ENCODE measurements at regions not wholly inside any gene's neighbourhood (a gene's known extent, or its start where the extent isn't known, plus 50 kb on each side); places are given as distances from the start of the nearest gene placed in this dataset.

- H3K27ac Mint-ChIP-seq: no peak overlapping the region
- intact Hi-C loops (cut with micrococcal nuclease): no loop called here
- Histone ChIP-seq H3K4me2 (replicated peaks; ENCODE audit: low read depth, low read length, poor library complexity, severe bottlenecking) (no peak overlapping the region), H3K79me2 (ENCODE audit: control insufficient read depth, insufficient read depth, low read length) (no peaks in the 10 kb centered on the region), H3K9me3 (ENCODE audit: control extremely low read depth in 1 of 3, control insufficient read depth in 2 of 3, insufficient read depth in 1 of 3, low read length in 2 of 3) (no peaks in the 10 kb centered on the region), H4K20me1 (ENCODE audit: control insufficient read depth, insufficient read depth, low read length, poor library complexity, severe bottlenecking) (no peaks in the 10 kb centered on the region), H3K27me3 (replicated peaks in 1 of 4; ENCODE audit: control extremely low read depth in 1 of 4, control insufficient read depth in 3 of 4, insufficient read depth in 4 of 4, low read length in 3 of 4) (no peaks in the 10 kb centered on the region), H3K9ac (ENCODE audit: low read length) (no peak overlapping the region), H3K27ac (ENCODE audit: low read length in 2 of 2) (no peak overlapping the region), H3K4me1 (ENCODE audit: control insufficient read depth in 2 of 2, insufficient read depth in 2 of 2, low read length in 2 of 2) (no peaks in the 10 kb centered on the region), H2AFZ (ENCODE audit: insufficient read depth, low read depth, low read length, poor library complexity, severe bottlenecking) (no peak overlapping the region), H3K4me3 (ENCODE audit: control extremely low read depth in 1 of 5, extremely low read depth in 1 of 5, insufficient read depth in 1 of 5, low read depth in 2 of 5, low read length in 4 of 5) (no peak overlapping the region), H3K36me3 (replicated peaks in 1 of 2; ENCODE audit: control extremely low read depth in 1 of 2, control insufficient read depth in 1 of 2, extremely low read depth in 1 of 2, insufficient read depth in 2 of 2, low read length in 1 of 2) (no peaks in the 10 kb centered on the region)
- no peaks in the 10 kb centered on the region for H3K4me1 Mint-ChIP-seq
- ATAC-seq (ENCODE audit: low read depth) (no peak), DNase-seq (no peak)
- WGBS (ENCODE audit: insufficient coverage): 67% methylated on average over 1 of the region's 1 CpG
- no peak for TF ChIP-seq EZH2 (IDR thresholded peaks at IDR 0.05; ENCODE audit: borderline replicate concordance, insufficient read depth, low read depth, low read length, poor library complexity, severe bottlenecking)
- TF ChIP-seq CTCF (IDR thresholded peaks at IDR 0.05): no peak
- ChIA-PET CTCF (no interaction called here), POLR2A (no interaction called here)
- no peaks in the 10 kb centered on the region for H3K27me3 Mint-ChIP-seq
- no peaks in the 10 kb centered on the region for H3K9me3 Mint-ChIP-seq (ENCODE audit: insufficient read depth)
- no peak overlapping the region for H3K4me3 Mint-ChIP-seq
Observed at GRCh38 chr2:193695367-193695766, 1500.6 kb upstream of the TMEFF2 start.

DNA sequence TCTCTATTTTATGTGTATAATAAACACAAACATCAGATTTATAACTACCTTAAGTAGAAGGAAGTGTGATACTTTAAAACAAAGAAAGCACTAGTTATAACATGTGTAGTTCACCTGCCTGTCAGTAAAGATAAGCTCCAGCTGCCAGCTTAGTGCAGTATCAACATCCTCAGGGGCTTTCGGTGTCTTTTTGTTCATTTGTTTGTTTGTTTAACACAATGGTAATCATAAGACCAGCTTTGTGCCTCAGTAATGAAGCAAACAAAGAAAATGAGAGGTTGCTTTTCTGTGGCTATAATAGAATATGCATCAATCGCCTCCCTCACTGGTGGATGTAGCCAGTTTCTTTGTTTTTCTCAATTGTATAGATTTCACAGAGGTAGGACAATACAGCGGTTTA lies 1499.0 kb upstream of the TMEFF2 start:
- H3K36me3 ChIP-seq (replicated peaks in 1 of 2; ENCODE audit: control extremely low read depth in 1 of 2, control insufficient read depth in 1 of 2, extremely low read depth in 1 of 2, insufficient read depth in 2 of 2, low read length in 1 of 2): no peaks in the 10 kb centered on the region
- H3K4me1 ChIP-seq (ENCODE audit: control insufficient read depth in 2 of 2, insufficient read depth in 2 of 2, low read length in 2 of 2): no peaks in the 10 kb centered on the region
- Mint-ChIP-seq H3K4me3 (no peak overlapping the region), H3K9me3 (ENCODE audit: insufficient read depth) (no peaks in the 10 kb centered on the region), H3K27me3 (no peaks in the 10 kb centered on the region), H3K27ac (no peak overlapping the region), H3K4me1 (no peaks in the 10 kb centered on the region)
- H3K4me2 ChIP-seq (replicated peaks; ENCODE audit: low read depth, low read length, poor library complexity, severe bottlenecking): no peak overlapping the region
- ChIA-PET CTCF (no interaction called here), POLR2A (no interaction called here)
- no peak overlapping the region for H3K4me3 ChIP-seq (ENCODE audit: control extremely low read depth in 1 of 5, extremely low read depth in 1 of 5, insufficient read depth in 1 of 5, low read depth in 2 of 5, low read length in 4 of 5)
- whole genome bisulfite sequencing (ENCODE audit: insufficient coverage): 86% methylated on average over 1 of the region's 3 CpGs
- H3K27ac ChIP-seq (ENCODE audit: low read length in 2 of 2): no peak overlapping the region
- ATAC-seq (ENCODE audit: low read depth) (no peak), DNase-seq (no peak)
- H3K9me3 ChIP-seq (ENCODE audit: control extremely low read depth in 1 of 3, control insufficient read depth in 2 of 3, insufficient read depth in 1 of 3, low read length in 2 of 3): no peaks in the 10 kb centered on the region
- intact Hi-C loops (cut with micrococcal nuclease): no loop called here
- H3K79me2 ChIP-seq (ENCODE audit: control insufficient read depth, insufficient read depth, low read length): no peaks in the 10 kb centered on the region
- H3K27me3 ChIP-seq (replicated peaks in 1 of 4; ENCODE audit: control extremely low read depth in 1 of 4, control insufficient read depth in 3 of 4, insufficient read depth in 4 of 4, low read length in 3 of 4): no peaks in the 10 kb centered on the region
- H2AFZ ChIP-seq (ENCODE audit: insufficient read depth, low read depth, low read length, poor library complexity, severe bottlenecking): no peak overlapping the region
- H3K9ac ChIP-seq (ENCODE audit: low read length): no peak overlapping the region
- H4K20me1 ChIP-seq (ENCODE audit: control insufficient read depth, insufficient read depth, low read length, poor library complexity, severe bottlenecking): no peaks in the 10 kb centered on the region
- TF ChIP-seq EZH2 (IDR thresholded peaks at IDR 0.05; ENCODE audit: borderline replicate concordance, insufficient read depth, low read depth, low read length, poor library complexity, severe bottlenecking): no peak
- TF ChIP-seq CTCF (IDR thresholded peaks at IDR 0.05): no peak

Measured in B cell (primary cell).